Smooth muscle cell (in vitro differentiated cells): ENCODE measurements at regions not wholly inside any gene's neighbourhood (a gene's known extent, or its start where the extent isn't known, plus 50 kb on each side); places are given as distances from the start of the nearest gene placed in this dataset.

ENCODE experiments used
- DNase-seq: peaks from one replicate; lab custom pipeline; 2025; ENCODE audit not compliant: unreplicated experiment; lab: John Stamatoyannopoulos, UW
- H2AFZ ChIP-seq: fragments of 200-600 bp; sonication (generic); 2 replicates; pipeline ENCODE4 v1.6.0; 2016; ENCODE audit warnings: antibody characterized with exemption, low read depth, mild to moderate bottlenecking
- H3F3A ChIP-seq: fragments of 200-600 bp; sonication (generic); 2 replicates; pipeline ENCODE4 v1.6.0; 2017; ENCODE audit warnings: antibody characterized with exemption, low read depth
- H3K27ac ChIP-seq: fragments of 200-600 bp; sonication (generic); 2 replicates; pipeline ENCODE4 v1.5.1; 2016; ENCODE audit warnings: low read depth, mild to moderate bottlenecking
- H3K27me3 ChIP-seq: fragments of 200-600 bp; sonication (generic); 2 replicates; pipeline ENCODE4 v1.6.1; 2016; ENCODE audit warnings: low read depth, mild to moderate bottlenecking
- H3K36me3 ChIP-seq: fragments of 200-600 bp; sonication (generic); 2 replicates; pipeline ENCODE4 v1.5.1; 2016; ENCODE audit warnings: low read depth
- H3K4me1 ChIP-seq: fragments of 200-600 bp; sonication (generic); 2 replicates; pipeline ENCODE4 v1.5.1; 2016; ENCODE audit warnings: low read depth
- H3K4me2 ChIP-seq: fragments of 200-600 bp; sonication (generic); 2 replicates; pipeline ENCODE4 v1.6.0; 2016; ENCODE audit warnings: mild to moderate bottlenecking
- H3K4me3 ChIP-seq: fragments of 200-600 bp; sonication (generic); 2 replicates; pipeline ENCODE4 v1.5.1; 2016; ENCODE audit warnings: mild to moderate bottlenecking
- H3K79me2 ChIP-seq: fragments of 200-600 bp; sonication (generic); 2 replicates; pipeline ENCODE4 v1.6.0; 2016; ENCODE audit warnings: low read depth, mild to moderate bottlenecking
- H3K9ac ChIP-seq: fragments of 200-600 bp; sonication (generic); 2 replicates; pipeline ENCODE4 v1.6.0; 2016; ENCODE audit warnings: low read depth
- H3K9me3 ChIP-seq: fragments of 200-600 bp; sonication (generic); replicated peaks from 2 replicates; pipeline ENCODE4 v1.5.1; 2016; ENCODE audit warnings: low read depth
- H4K20me1 ChIP-seq: fragments of 200-600 bp; sonication (generic); 2 replicates; pipeline ENCODE4 v1.6.0; 2016; ENCODE audit warnings: low read depth
- CTCF ChIP-seq: fragments of 200-600 bp; sonication (generic); IDR thresholded peaks from 2 replicates; pipeline ENCODE4 v1.5.1; 2017; ENCODE audit warnings: borderline replicate concordance, mild to moderate bottlenecking, antibody characterized with exemption; ENCODE audit not compliant: insufficient read depth, poor library complexity, severe bottlenecking
- WGBS: methylation state at CpG from one replicate; pipeline ENCODE4 v1.1.7; 2016; ENCODE audit warnings: low lambda C conversion rate; 5-methylcytosine and 5-hydroxymethylcytosine counted together

GRCh38 chr3:31252216-31253185, 280.2 kb upstream of the STT3B start:
- DNase-seq, result no peak
- Histone ChIP-seq H3K4me1 (no peaks in the 10 kb centered on the region), H3K4me2 (no peak overlapping the region), H3K9me3 (no peaks in the 10 kb centered on the region), H3K27ac (no peak overlapping the region), H3K36me3 (no peaks in the 10 kb centered on the region), H3K79me2 (no peaks in the 10 kb centered on the region), H3K4me3 (no peak overlapping the region), H3K9ac (no peak overlapping the region), H3F3A (no peaks in the 10 kb centered on the region), H2AFZ (no peak overlapping the region), H3K27me3 (no peaks in the 10 kb centered on the region), H4K20me1 (no peaks in the 10 kb centered on the region)
- no peak for TF ChIP-seq CTCF
- WGBS, result 90% methylated on average over 6 of the region's 6 CpGs

- no peaks in the 10 kb centered on the region for H3K27me3 ChIP-seq
- H3K79me2 ChIP-seq, result no peaks in the 10 kb centered on the region
- no peak overlapping the region for H3K4me2 ChIP-seq
- H3F3A ChIP-seq, result no peaks in the 10 kb centered on the region
- no peak overlapping the region for H2AFZ ChIP-seq
- H3K9ac ChIP-seq, result no peak overlapping the region
- no peak overlapping the region for H3K27ac ChIP-seq
- H4K20me1 ChIP-seq, result no peaks in the 10 kb centered on the region
- H3K9me3 ChIP-seq, result no peaks in the 10 kb centered on the region
- no peak for TF ChIP-seq CTCF
- H3K4me3 ChIP-seq, result no peak overlapping the region
- no peaks in the 10 kb centered on the region for H3K4me1 ChIP-seq
- WGBS, result 79% methylated on average over 4 of the region's 4 CpGs
- no peaks in the 10 kb centered on the region for H3K36me3 ChIP-seq
- DNase-seq, result no peak
These were observed 278.9 kb upstream of the STT3B start for GRCh38 chr3:31253782-31254181.

GRCh38 chr3:31254483-31254882, 278.2 kb upstream of the STT3B start:
- DNase-seq, result no peak
- H3K9ac ChIP-seq, result no peak overlapping the region
- no peak overlapping the region for H3K27ac ChIP-seq
- H3K36me3 ChIP-seq, result no peaks in the 10 kb centered on the region
- no peaks in the 10 kb centered on the region for H4K20me1 ChIP-seq
- H2AFZ ChIP-seq, result no peak overlapping the region
- no peak overlapping the region for H3K4me2 ChIP-seq
- no peaks in the 10 kb centered on the region for H3F3A ChIP-seq
- no peaks in the 10 kb centered on the region for H3K4me1 ChIP-seq
- no peaks in the 10 kb centered on the region for H3K27me3 ChIP-seq
- no peaks in the 10 kb centered on the region for H3K79me2 ChIP-seq
- TF ChIP-seq CTCF, result no peak
- 99% methylated on average over 3 of the region's 3 CpGs for WGBS
- H3K9me3 ChIP-seq, result no peaks in the 10 kb centered on the region
- H3K4me3 ChIP-seq, result no peak overlapping the region
